ENCODE measurements at regions not wholly inside any gene's neighbourhood (a gene's known extent, or its start where the extent isn't known, plus 50 kb on each side); places are given as distances from the start of the nearest gene placed in this dataset.

- ATAC-seq (no peak), DNase-seq (no peak)
- Histone ChIP-seq H3K9me3 (no peaks in the 10 kb centered on the region), H3K36me3 (replicated peaks in 1 of 2; ENCODE audit: insufficient read depth in 1 of 2, low read depth in 2 of 2) (no peaks in the 10 kb centered on the region), H3K27me3 (no peaks in the 10 kb centered on the region), H3K4me1 (no peaks in the 10 kb centered on the region), H3K4me3 (no peak overlapping the region), H3K27ac (no peak overlapping the region)
- intact Hi-C loops (cut with DNase I) = no loop called here
- TF ChIP-seq POLR2A (IDR thresholded peaks at IDR 0.05) = no peak
- no peak for TF ChIP-seq CTCF (IDR thresholded peaks at IDR 0.05)
- WGBS, 2 donors = 62 to 71% methylated on average over 1 of the region's 1 CpG
Measured at GRCh38 chr3:106371971-106372805, 503.4 kb upstream of the CBLB start.

GRCh38 chr3:106372806-106373190, 504.0 kb upstream of the CBLB start:
- no peaks in the 10 kb centered on the region for H3K27me3 ChIP-seq
- 51 to 52% methylated on average over 1 of the region's 1 CpG for WGBS, 2 donors
- intact Hi-C loops (cut with DNase I) = no loop called here
- no peak overlapping the region for H3K4me3 ChIP-seq
- no peak overlapping the region for H3K27ac ChIP-seq
- ATAC-seq (no peak), DNase-seq (no peak)
- no peak for TF ChIP-seq POLR2A (IDR thresholded peaks at IDR 0.05)
- no peaks in the 10 kb centered on the region for H3K9me3 ChIP-seq
- no peaks in the 10 kb centered on the region for H3K36me3 ChIP-seq (replicated peaks in 1 of 2; ENCODE audit: insufficient read depth in 1 of 2, low read depth in 2 of 2)
- H3K4me1 ChIP-seq = no peaks in the 10 kb centered on the region

- no peaks in the 10 kb centered on the region for H3K9me3 ChIP-seq
- H3K4me3 ChIP-seq = no peak overlapping the region
- TF ChIP-seq POLR2A (IDR thresholded peaks at IDR 0.05) = no peak
- no peak for TF ChIP-seq CTCF (IDR thresholded peaks at IDR 0.05)
- 55 to 62% methylated on average over 5 of the region's 5 CpGs for WGBS, 2 donors
- H3K36me3 ChIP-seq (replicated peaks in 1 of 2; ENCODE audit: insufficient read depth in 1 of 2, low read depth in 2 of 2) = no peaks in the 10 kb centered on the region
- ATAC-seq (no peak), DNase-seq (no peak)
- intact Hi-C loops (cut with DNase I) = no loop called here
- H3K27me3 ChIP-seq = no peaks in the 10 kb centered on the region
- no peak overlapping the region for H3K27ac ChIP-seq
- no peaks in the 10 kb centered on the region for H3K4me1 ChIP-seq
Measured at GRCh38 chr3:106376016-106376570, 507.3 kb upstream of the CBLB start.

- Histone ChIP-seq H3K4me3 (no peak overlapping the region), H3K4me1 (no peaks in the 10 kb centered on the region), H3K9me3 (no peaks in the 10 kb centered on the region), H3K27ac (no peak overlapping the region), H3K27me3 (no peaks in the 10 kb centered on the region), H3K36me3 (replicated peaks in 1 of 2; ENCODE audit: insufficient read depth in 1 of 2, low read depth in 2 of 2) (no peaks in the 10 kb centered on the region)
- DNase-seq = no peak
- intact Hi-C loops (cut with DNase I) = no loop called here
- TF ChIP-seq POLR2A (IDR thresholded peaks at IDR 0.05) = no peak
- TF ChIP-seq CTCF (IDR thresholded peaks at IDR 0.05) = no peak
- ATAC-seq = no peak
- 61 to 73% methylated on average over 6 of the region's 6 CpGs for WGBS, 2 donors
Measured at GRCh38 chr3:106379251-106379750, 510.5 kb upstream of the CBLB start.

- no peak overlapping the region for H3K27ac ChIP-seq
- ATAC-seq (no peak), DNase-seq (no peak)
- no peak overlapping the region for H3K4me3 ChIP-seq
- intact Hi-C loops (cut with DNase I) = no loop called here
- no peaks in the 10 kb centered on the region for H3K27me3 ChIP-seq
- no peak for TF ChIP-seq POLR2A (IDR thresholded peaks at IDR 0.05)
- no peak for TF ChIP-seq CTCF (IDR thresholded peaks at IDR 0.05)
- H3K9me3 ChIP-seq = no peaks in the 10 kb centered on the region
- H3K4me1 ChIP-seq = no peaks in the 10 kb centered on the region
- no peaks in the 10 kb centered on the region for H3K36me3 ChIP-seq (replicated peaks in 1 of 2; ENCODE audit: insufficient read depth in 1 of 2, low read depth in 2 of 2)
- WGBS, 2 donors = 32 to 34% methylated on average over 1 of the region's 1 CpG
Measured at GRCh38 chr3:106380232-106380631, 511.4 kb upstream of the CBLB start.

Data from body of pancreas (tissue), 4 donors.